ENCODE measurements at regions not wholly inside any gene's neighbourhood (a gene's known extent, or its start where the extent isn't known, plus 50 kb on each side); places are given as distances from the start of the nearest gene placed in this dataset.

- TF ChIP-seq EZH2 (IDR thresholded peaks at IDR 0.05; ENCODE audit: borderline replicate concordance, low read length) = no peak
- no peak for TF ChIP-seq CTCF (conservative IDR thresholded peaks at IDR 0.05 in 1 of 2, IDR thresholded peaks at IDR 0.05 in 1 of 2; ENCODE audit: extremely low read depth in 1 of 2, insufficient read depth in 1 of 2, low read depth in 1 of 2, low read length in 2 of 2)
These were observed 319.1 kb downstream of the ASMT start for GRCh38 chrX:1933964-1934363.

All from mammary epithelial cell (primary cell).